ENCODE measurements at regions not wholly inside any gene's neighbourhood (a gene's known extent, or its start where the extent isn't known, plus 50 kb on each side); places are given as distances from the start of the nearest gene placed in this dataset.

DNA sequence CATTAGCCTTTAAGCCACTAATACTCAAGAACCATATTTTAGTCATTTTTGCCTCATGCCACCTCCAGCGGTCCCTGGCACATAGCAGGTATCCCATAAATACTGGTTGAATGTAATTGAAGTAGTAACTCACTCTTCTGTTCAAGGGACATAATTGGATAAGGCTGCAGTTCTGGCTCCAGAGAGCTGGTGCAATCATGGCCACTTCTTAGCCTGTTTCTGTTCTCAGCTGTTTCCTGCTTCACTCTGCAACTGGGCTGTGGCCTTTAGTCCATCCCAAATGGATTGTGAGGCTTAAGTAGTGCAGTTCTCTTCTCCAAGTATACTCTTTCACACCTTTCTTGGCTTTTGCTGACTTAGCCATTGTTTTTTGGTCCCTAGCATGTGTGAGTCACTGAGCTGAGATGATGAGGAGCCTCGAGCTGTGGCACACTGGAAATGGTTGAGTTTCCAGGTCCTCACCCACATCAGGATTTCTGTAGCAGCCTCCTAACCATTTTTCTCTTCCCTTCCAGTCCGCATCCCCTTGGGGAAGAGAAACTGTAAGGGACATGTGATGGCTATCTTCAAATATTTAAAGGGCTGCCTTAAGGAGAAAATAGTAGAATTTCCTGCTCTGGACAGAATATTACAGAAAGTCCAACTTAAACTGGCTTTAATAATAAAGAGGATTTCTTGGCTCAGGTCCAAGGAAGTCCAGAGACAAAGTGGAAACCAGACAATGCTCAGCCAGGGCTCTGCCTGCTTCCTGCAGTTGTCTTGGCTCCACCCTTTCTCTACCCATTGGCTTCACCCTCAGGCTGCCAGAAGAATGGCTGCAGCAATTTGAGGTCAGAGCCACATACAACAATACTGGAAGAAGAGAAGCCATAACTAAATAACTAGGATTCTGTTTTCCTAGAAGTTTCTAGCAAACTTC, 305.4 kb upstream of the ROPN1 start:
- DNase-seq (ENCODE audit: low read depth), result no peak

DNA sequence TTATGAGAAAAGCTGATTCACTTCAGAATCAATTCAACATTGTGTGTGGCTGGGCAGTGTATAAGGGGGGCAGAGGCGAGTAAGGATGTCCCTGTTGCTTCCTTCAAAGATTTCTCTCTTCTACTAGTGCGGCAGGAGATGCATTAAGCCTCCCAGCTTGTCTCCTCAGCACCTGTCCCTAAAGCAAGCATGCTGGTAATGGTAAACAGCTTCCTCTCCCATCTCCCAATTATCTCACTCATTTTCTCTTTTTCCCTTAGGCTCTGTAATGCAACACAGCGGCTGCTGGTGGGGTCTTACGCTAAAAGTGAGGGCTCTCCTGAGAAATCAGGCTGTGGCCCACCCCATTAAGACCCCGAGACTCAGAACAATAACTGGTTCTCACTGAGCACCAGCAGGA, 306.4 kb upstream of the ROPN1 start:
- DNase-seq (ENCODE audit: low read depth), result no peak
- no peak overlapping the region for H3K4me3 ChIP-seq (ENCODE audit: low read depth, low read length)
- TF ChIP-seq, protein P1, sequence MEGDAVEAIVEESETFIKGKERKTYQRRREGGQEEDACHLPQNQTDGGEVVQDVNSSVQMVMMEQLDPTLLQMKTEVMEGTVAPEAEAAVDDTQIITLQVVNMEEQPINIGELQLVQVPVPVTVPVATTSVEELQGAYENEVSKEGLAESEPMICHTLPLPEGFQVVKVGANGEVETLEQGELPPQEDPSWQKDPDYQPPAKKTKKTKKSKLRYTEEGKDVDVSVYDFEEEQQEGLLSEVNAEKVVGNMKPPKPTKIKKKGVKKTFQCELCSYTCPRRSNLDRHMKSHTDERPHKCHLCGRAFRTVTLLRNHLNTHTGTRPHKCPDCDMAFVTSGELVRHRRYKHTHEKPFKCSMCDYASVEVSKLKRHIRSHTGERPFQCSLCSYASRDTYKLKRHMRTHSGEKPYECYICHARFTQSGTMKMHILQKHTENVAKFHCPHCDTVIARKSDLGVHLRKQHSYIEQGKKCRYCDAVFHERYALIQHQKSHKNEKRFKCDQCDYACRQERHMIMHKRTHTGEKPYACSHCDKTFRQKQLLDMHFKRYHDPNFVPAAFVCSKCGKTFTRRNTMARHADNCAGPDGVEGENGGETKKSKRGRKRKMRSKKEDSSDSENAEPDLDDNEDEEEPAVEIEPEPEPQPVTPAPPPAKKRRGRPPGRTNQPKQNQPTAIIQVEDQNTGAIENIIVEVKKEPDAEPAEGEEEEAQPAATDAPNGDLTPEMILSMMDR (IDR thresholded peaks at IDR 0.05; ENCODE audit: insufficient read depth, low read depth, low read length, missing control alignments), result no peak

More for the DNA sequence above, 305.4 kb upstream of the ROPN1 start:
- H3K4me3 ChIP-seq (ENCODE audit: low read depth, low read length), result no peak overlapping the region
- TF ChIP-seq, protein P1 (IDR thresholded peaks at IDR 0.05; ENCODE audit: insufficient read depth, low read depth, low read length, missing control alignments), result no peak

DNA sequence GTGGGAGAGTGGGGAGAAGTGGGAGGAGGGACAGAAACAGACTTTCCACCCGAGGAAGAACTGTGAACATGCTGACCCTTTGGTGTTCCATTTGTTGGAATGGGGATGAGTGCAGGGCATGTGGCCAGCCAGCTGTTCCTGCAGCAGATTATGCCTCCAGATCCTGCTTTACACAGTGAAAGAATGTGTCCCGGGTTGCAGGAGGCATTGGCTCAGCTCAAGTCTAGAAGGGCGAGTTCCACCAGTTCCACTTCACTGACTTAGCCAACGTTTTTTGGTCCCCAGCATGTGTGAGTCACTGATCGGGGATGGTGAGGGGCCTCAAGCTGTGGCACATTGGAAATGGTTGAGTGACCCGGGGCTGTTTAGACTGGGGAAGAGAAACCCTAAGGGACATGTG, 307.0 kb upstream of the ROPN1 start:
- DNase-seq (ENCODE audit: low read depth), result peak; percentile 35
- no peak overlapping the region for H3K4me3 ChIP-seq (ENCODE audit: low read depth, low read length)
- TF ChIP-seq, protein P1 (IDR thresholded peaks at IDR 0.05; ENCODE audit: insufficient read depth, low read depth, low read length, missing control alignments), result no peak

DNA sequence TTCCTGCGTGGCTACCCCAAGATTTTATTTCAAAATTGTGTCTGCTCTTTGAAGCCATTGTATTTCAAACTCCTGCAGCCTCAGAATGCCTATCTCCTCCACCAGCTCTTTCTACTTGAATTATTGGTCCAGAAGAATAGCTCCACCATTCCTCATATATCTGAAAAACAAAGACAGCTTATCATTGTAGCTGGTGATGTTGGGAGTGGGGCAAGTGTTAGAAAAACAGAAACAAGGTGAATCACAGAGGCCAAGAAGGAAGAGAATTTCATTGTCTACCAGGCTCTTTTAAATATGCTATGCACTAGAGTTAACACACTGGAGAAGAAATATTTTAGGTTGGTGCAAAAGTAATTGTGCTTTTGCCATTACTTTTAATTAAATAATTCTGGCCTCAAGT, 307.9 kb upstream of the ROPN1 start:
- TF ChIP-seq, protein P1 (IDR thresholded peaks at IDR 0.05; ENCODE audit: insufficient read depth, low read depth, low read length, missing control alignments), result no peak
- H3K4me3 ChIP-seq (ENCODE audit: low read depth, low read length), result no peak overlapping the region
- DNase-seq (ENCODE audit: low read depth), result no peak

DNA sequence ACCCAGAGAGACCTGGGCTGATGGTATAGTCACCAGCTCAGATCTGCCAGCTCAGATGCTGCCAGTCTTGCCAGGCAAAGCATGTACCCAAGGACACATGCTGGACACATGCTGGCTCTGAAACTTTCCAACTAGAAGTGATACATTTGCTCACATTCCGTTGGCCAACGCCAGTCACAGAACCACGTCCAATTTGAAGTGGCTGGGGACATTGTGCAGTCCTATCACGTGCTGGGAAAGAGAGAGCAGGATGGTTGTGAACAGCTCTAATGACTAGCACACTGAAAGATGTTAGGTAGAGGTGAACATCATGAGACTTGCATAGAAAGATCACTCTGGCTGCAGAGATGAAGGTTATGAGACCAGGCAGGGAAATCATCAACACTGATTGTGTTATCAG, 308.5 kb upstream of the ROPN1 start:
- no peak overlapping the region for H3K4me3 ChIP-seq (ENCODE audit: low read depth, low read length)
- TF ChIP-seq, protein P1 (IDR thresholded peaks at IDR 0.05; ENCODE audit: insufficient read depth, low read depth, low read length, missing control alignments), result no peak
- no peak for DNase-seq (ENCODE audit: low read depth)

DNA sequence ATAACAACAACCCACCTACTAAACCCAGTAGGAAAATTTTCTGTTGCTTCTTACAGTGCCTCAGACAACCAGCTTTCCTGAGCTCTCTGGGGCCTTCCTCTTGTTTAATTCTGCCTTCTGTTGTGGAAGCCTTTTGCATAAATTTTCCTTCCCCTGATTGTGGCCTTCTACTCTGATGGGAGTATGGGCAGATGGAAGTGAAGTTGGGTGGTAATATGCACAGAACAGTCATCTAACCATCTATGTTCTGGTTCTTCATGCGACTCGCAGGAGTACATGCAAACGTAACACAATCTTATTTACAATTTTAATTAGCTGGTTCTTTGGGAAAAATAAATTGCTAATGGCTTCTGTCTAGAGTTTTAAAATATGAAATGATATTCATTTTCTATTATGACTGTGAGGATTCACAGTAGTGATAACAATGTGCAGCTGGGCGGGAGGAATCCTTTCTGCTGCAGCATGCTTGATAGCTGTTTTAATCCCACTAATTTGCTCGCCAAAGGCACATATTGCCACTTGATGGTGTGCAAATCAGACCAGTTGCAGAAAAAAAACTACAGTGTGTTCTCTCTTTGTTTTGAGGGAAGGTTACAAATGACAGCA, 311.5 kb upstream of the ROPN1 start:
- no peak for DNase-seq (ENCODE audit: low read depth)
- TF ChIP-seq, protein P1 (IDR thresholded peaks at IDR 0.05; ENCODE audit: insufficient read depth, low read depth, low read length, missing control alignments), result no peak
- H3K4me3 ChIP-seq (ENCODE audit: low read depth, low read length), result no peak overlapping the region
